ENCODE measurements at regions not wholly inside any gene's neighbourhood (a gene's known extent, or its start where the extent isn't known, plus 50 kb on each side); places are given as distances from the start of the nearest gene placed in this dataset.

DNA sequence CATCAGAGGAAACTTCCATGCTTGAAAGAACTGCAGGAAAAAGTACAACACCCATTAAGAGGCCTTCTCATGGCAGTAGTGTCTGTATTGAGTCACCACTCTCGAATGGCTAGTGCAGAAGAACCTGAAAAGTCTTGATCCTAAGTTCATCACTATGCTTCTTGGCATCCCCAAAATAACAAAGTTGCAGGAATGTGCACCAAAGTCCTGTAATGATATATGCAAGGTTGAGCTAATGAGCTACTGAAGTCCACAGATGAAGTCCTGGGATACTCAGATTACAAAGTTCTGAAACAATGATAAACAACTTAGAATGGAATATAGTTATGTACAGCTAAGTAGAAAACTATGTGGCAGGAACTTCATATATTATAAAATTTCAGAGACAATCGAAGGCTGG, 545.4 kb downstream of the FOXG1 start:
- H3K4me1 ChIP-seq (ENCODE audit: insufficient read depth, low read length), result no peaks in the 10 kb centered on the region
- no peaks in the 10 kb centered on the region for H3K27me3 Mint-ChIP-seq
- H3K27ac Mint-ChIP-seq, result no peak overlapping the region
- H3K27ac ChIP-seq (ENCODE audit: low read depth in 1 of 2, low read length in 2 of 2), result no peak overlapping the region
- intact Hi-C loops (cut with DNase I, micrococcal nuclease), result no loop called here
- no peaks in the 10 kb centered on the region for H3K9me3 ChIP-seq (ENCODE audit: control insufficient read depth in 1 of 2, insufficient read depth in 1 of 2, low read length in 2 of 2)
- no peaks in the 10 kb centered on the region for H3K36me3 Mint-ChIP-seq (ENCODE audit: low read depth)
- TF ChIP-seq, protein P1, sequence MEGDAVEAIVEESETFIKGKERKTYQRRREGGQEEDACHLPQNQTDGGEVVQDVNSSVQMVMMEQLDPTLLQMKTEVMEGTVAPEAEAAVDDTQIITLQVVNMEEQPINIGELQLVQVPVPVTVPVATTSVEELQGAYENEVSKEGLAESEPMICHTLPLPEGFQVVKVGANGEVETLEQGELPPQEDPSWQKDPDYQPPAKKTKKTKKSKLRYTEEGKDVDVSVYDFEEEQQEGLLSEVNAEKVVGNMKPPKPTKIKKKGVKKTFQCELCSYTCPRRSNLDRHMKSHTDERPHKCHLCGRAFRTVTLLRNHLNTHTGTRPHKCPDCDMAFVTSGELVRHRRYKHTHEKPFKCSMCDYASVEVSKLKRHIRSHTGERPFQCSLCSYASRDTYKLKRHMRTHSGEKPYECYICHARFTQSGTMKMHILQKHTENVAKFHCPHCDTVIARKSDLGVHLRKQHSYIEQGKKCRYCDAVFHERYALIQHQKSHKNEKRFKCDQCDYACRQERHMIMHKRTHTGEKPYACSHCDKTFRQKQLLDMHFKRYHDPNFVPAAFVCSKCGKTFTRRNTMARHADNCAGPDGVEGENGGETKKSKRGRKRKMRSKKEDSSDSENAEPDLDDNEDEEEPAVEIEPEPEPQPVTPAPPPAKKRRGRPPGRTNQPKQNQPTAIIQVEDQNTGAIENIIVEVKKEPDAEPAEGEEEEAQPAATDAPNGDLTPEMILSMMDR (IDR thresholded peaks at IDR 0.05), result no peak
- ChIA-PET CTCF (no interaction called here), POLR2A (no interaction called here)
- peaks cover 8% of the 10 kb centered on the region for H3K9me3 Mint-ChIP-seq
- no peak overlapping the region for H3K4me3 ChIP-seq (ENCODE audit: low read length)
- H3K27me3 ChIP-seq (ENCODE audit: control insufficient read depth in 1 of 2, insufficient read depth in 2 of 2, low read length in 2 of 2), result no peaks in the 10 kb centered on the region
- no peak overlapping the region for H3K4me3 Mint-ChIP-seq
- DNase-seq, result no peak
- no peak for ATAC-seq (ENCODE audit: poor library complexity)
- no peaks in the 10 kb centered on the region for H3K36me3 ChIP-seq (ENCODE audit: insufficient read depth, low read length)
- no peaks in the 10 kb centered on the region for H3K4me1 Mint-ChIP-seq (ENCODE audit: low read depth)

DNA sequence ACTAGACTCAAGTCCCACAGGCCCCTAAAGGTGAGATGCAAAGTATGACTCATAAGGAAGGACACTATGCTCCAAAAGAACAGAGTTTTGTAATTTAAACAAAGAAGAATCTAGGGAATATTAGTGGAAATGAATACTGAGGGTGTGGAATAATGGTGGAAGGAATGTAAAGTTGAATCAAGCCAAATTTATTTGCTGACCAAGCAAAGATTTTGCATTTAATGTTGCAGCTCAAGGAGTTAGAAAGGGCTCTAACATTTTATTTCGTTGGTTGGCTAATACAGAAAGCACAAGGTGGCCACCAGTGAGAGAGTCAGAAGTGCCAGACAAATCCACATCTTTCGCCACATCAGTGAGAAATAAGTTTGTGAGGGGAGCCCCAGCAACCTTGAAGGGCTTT, 550.3 kb downstream of the FOXG1 start:
- H3K9me3 ChIP-seq (ENCODE audit: control insufficient read depth in 1 of 2, insufficient read depth in 1 of 2, low read length in 2 of 2), result peaks cover 0 to 5% of the 10 kb centered on the region in 2 experiments
- H3K27ac ChIP-seq (ENCODE audit: low read depth in 1 of 2, low read length in 2 of 2), result no peak overlapping the region
- no peaks in the 10 kb centered on the region for H3K36me3 Mint-ChIP-seq (ENCODE audit: low read depth)
- TF ChIP-seq, protein P1 (IDR thresholded peaks at IDR 0.05), result no peak
- peaks cover 8% of the 10 kb centered on the region for H3K9me3 Mint-ChIP-seq
- H3K4me1 Mint-ChIP-seq (ENCODE audit: low read depth), result no peaks in the 10 kb centered on the region
- H3K27ac Mint-ChIP-seq, result no peak overlapping the region
- no peak overlapping the region for H3K4me3 ChIP-seq (ENCODE audit: low read length)
- POLR2A ChIA-PET, result no interaction called here
- no peaks in the 10 kb centered on the region for H3K27me3 ChIP-seq (ENCODE audit: control insufficient read depth in 1 of 2, insufficient read depth in 2 of 2, low read length in 2 of 2)
- H3K4me3 Mint-ChIP-seq, result no peak overlapping the region
- no peaks in the 10 kb centered on the region for H3K27me3 Mint-ChIP-seq
- DNase-seq (no peak), ATAC-seq (ENCODE audit: poor library complexity) (no peak)
- intact Hi-C loops (cut with DNase I, micrococcal nuclease), result no loop called here
- H3K4me1 ChIP-seq (ENCODE audit: insufficient read depth, low read length), result no peaks in the 10 kb centered on the region
- CTCF ChIA-PET, result no interaction called here
- no peaks in the 10 kb centered on the region for H3K36me3 ChIP-seq (ENCODE audit: insufficient read depth, low read length)

DNA sequence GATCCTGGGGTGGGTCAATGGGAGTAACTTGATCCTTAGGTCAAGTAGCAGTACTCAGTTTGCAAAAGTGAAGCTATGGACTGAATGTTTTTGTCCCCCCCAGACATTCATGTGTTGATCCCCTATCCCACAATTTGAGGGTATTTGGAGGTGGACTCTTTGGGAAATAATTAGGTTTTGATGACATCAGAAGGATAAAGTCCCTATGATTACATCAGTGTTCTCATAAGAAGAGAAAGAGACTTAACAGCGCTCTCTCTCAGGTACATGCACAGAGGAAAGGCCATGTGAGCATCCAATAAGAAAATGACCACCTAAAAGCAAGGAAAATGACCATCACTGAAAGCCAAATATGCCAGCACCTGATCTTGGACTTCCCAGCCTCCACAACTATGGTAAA, 550.8 kb downstream of the FOXG1 start:
- H3K4me3 ChIP-seq (ENCODE audit: low read length), result no peak overlapping the region
- Mint-ChIP-seq H3K4me1 (ENCODE audit: low read depth) (no peaks in the 10 kb centered on the region), H3K36me3 (ENCODE audit: low read depth) (no peaks in the 10 kb centered on the region), H3K27ac (no peak overlapping the region), H3K27me3 (no peaks in the 10 kb centered on the region), H3K4me3 (no peak overlapping the region), H3K9me3 (peaks cover 8% of the 10 kb centered on the region)
- no peaks in the 10 kb centered on the region for H3K36me3 ChIP-seq (ENCODE audit: insufficient read depth, low read length)
- ATAC-seq (ENCODE audit: poor library complexity) (no peak), DNase-seq (no peak)
- no peak overlapping the region for H3K27ac ChIP-seq (ENCODE audit: low read depth in 1 of 2, low read length in 2 of 2)
- no peaks in the 10 kb centered on the region for H3K27me3 ChIP-seq (ENCODE audit: control insufficient read depth in 1 of 2, insufficient read depth in 2 of 2, low read length in 2 of 2)
- intact Hi-C loops (cut with DNase I, micrococcal nuclease), result no loop called here
- H3K9me3 ChIP-seq (ENCODE audit: control insufficient read depth in 1 of 2, insufficient read depth in 1 of 2, low read length in 2 of 2), result peaks cover 0 to 5% of the 10 kb centered on the region in 2 experiments
- no peaks in the 10 kb centered on the region for H3K4me1 ChIP-seq (ENCODE audit: insufficient read depth, low read length)
- TF ChIP-seq, protein P1 (IDR thresholded peaks at IDR 0.05), result no peak
- ChIA-PET POLR2A (no interaction called here), CTCF (no interaction called here)
